Astrocyte (in vitro differentiated cells and primary cell): ENCODE measurements at regions not wholly inside any gene's neighbourhood (a gene's known extent, or its start where the extent isn't known, plus 50 kb on each side); places are given as distances from the start of the nearest gene placed in this dataset.

ENCODE experiments used
- DNase-seq: peaks from one replicate; pipeline ENCODE4 v3.0.0-alpha.2; 2010; ENCODE audit warnings: low read depth
- FAIRE-seq: peaks from 2 replicates; lab custom pipeline; 2011; peaks lifted over from hg19 to GRCh38; lab: Jason Lieb, UNC
- H2AFZ ChIP-seq: 2 replicates; pipeline ENCODE4 v1.6.0; 2012; ENCODE audit warnings: low read depth, low read length, inconsistent platforms
- H3K27ac ChIP-seq: 2 replicates; pipeline ENCODE4 v1.5.1; 2011; ENCODE audit warnings: low read depth, low read length, inconsistent platforms
- H3K27me3 ChIP-seq: 2 replicates; pipeline ENCODE4 v1.6.0; 2011; ENCODE audit warnings: low read length, inconsistent platforms; ENCODE audit not compliant: insufficient read depth
- H3K36me3 ChIP-seq: 2 replicates; pipeline ENCODE4 v1.5.1; 2011; ENCODE audit warnings: low read length, inconsistent platforms; ENCODE audit not compliant: insufficient read depth
- H3K4me1 ChIP-seq: 2 replicates; pipeline ENCODE4 v1.5.1; 2011; ENCODE audit warnings: low read length, inconsistent platforms; ENCODE audit not compliant: insufficient read depth
- H3K4me2 ChIP-seq: 2 replicates; pipeline ENCODE4 v1.6.0; 2012; ENCODE audit warnings: low read length, inconsistent platforms
- H3K4me3 ChIP-seq: 2 replicates; pipeline ENCODE4 v1.5.1; 2011; ENCODE audit warnings: low read depth, mild to moderate bottlenecking, low read length, inconsistent platforms; ENCODE audit not compliant: insufficient read depth
- H3K79me2 ChIP-seq: 2 replicates; pipeline ENCODE4 v1.6.0; 2012; ENCODE audit warnings: mild to moderate bottlenecking, low read length, inconsistent platforms; ENCODE audit not compliant: insufficient read depth
- H3K9ac ChIP-seq: 2 replicates; pipeline ENCODE4 v1.6.0; 2012; ENCODE audit warnings: mild to moderate bottlenecking, low read length, inconsistent platforms
- H3K9me3 ChIP-seq: 2 replicates; pipeline ENCODE4 v1.5.1; 2012; ENCODE audit warnings: low read depth, mild to moderate bottlenecking, low read length, inconsistent platforms; ENCODE audit not compliant: insufficient read depth
- H4K20me1 ChIP-seq: 2 replicates; pipeline ENCODE4 v1.6.0; 2012; ENCODE audit warnings: low read length, inconsistent platforms; ENCODE audit not compliant: insufficient read depth
- H3K27ac Mint-ChIP-seq: one replicate; pipeline ENCODE4 v1.8.0; 2021; ENCODE audit warnings: mild to moderate bottlenecking, mixed read lengths; ENCODE audit not compliant: unreplicated experiment
- H3K27me3 Mint-ChIP-seq: one replicate; pipeline ENCODE4 v1.8.0; 2021; ENCODE audit warnings: low read depth, mixed read lengths; ENCODE audit not compliant: unreplicated experiment
- H3K36me3 Mint-ChIP-seq: one replicate; pipeline ENCODE4 v1.8.0; 2021; ENCODE audit warnings: low read depth, mixed read lengths; ENCODE audit not compliant: unreplicated experiment
- H3K4me1 Mint-ChIP-seq: one replicate; pipeline ENCODE4 v1.8.0; 2021; ENCODE audit warnings: low read depth, mixed read lengths; ENCODE audit not compliant: unreplicated experiment
- H3K4me3 Mint-ChIP-seq: one replicate; pipeline ENCODE4 v1.8.0; 2021; ENCODE audit warnings: mild to moderate bottlenecking, moderate library complexity, mixed read lengths; ENCODE audit not compliant: unreplicated experiment
- H3K9me3 Mint-ChIP-seq: one replicate; pipeline ENCODE4 v1.8.0; 2021; ENCODE audit warnings: mild to moderate bottlenecking, mixed read lengths; ENCODE audit not compliant: unreplicated experiment
- EZH2 ChIP-seq: IDR thresholded peaks from 2 replicates; pipeline ENCODE4 v1.6.1; 2012; ENCODE audit warnings: mild to moderate bottlenecking, low read length, inconsistent platforms; ENCODE audit not compliant: insufficient read depth
- TF ChIP-seq, protein P1 (sequence below): IDR thresholded peaks from 2 replicates; pipeline ENCODE4 v1.5.1; 2011; ENCODE audit warnings: low read depth, mild to moderate bottlenecking, inconsistent platforms, low read length, moderate library complexity; ENCODE audit not compliant: insufficient read depth

DNA sequence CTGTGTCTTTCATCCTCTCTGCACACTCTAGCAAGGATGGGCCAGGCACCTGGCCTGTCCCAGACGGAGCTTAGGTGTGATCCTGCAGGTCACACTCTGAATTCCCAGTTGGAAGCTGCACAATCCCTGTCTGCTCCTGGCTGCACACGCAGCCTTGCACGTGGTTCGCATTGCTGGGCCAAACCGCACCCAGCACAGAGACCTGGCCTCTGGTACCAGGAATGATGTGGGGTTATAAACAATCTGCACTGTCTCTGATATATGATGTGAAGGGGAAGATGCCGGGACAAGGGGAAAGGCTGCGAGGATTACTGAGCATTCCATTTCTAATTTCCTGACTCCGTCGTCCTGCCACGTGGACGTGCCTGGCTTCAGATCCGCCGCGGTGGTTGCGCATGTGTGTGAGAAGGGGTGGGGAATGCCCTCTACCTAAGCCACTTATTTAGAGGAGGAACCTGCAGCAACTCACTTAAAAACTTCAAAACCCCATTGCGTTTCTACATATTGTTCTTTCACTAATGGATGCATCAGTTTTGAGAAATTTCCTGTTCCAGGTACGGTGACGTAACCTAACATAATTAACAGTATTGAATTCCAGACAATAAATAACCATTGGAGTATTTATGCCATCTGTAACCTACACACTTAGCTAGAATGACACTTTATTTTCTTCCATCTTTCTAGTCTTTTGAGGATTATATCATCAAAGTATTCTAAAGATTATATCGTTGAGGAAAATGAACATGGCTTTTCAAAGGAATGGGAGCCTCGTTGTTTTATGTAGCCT is 559.7 kb upstream of the MGMT start:
- peaks cover 2% of the 10 kb centered on the region for H3K4me1 Mint-ChIP-seq
- no peak for FAIRE-seq
- peaks cover 2% of the 10 kb centered on the region for H3K9me3 Mint-ChIP-seq
- Histone ChIP-seq H3K4me3 (no peak overlapping the region), H2AFZ (no peak overlapping the region), H3K79me2 (no peaks in the 10 kb centered on the region), H3K4me2 (no peak overlapping the region), H3K9ac (no peak overlapping the region), H4K20me1 (no peaks in the 10 kb centered on the region), H3K27ac (no peak overlapping the region), H3K27me3 (no peaks in the 10 kb centered on the region), H3K4me1 (no peaks in the 10 kb centered on the region), H3K36me3 (no peaks in the 10 kb centered on the region), H3K9me3 (no peaks in the 10 kb centered on the region)
- no peak for DNase-seq
- no peak for TF ChIP-seq EZH2
- TF ChIP-seq, protein P1, sequence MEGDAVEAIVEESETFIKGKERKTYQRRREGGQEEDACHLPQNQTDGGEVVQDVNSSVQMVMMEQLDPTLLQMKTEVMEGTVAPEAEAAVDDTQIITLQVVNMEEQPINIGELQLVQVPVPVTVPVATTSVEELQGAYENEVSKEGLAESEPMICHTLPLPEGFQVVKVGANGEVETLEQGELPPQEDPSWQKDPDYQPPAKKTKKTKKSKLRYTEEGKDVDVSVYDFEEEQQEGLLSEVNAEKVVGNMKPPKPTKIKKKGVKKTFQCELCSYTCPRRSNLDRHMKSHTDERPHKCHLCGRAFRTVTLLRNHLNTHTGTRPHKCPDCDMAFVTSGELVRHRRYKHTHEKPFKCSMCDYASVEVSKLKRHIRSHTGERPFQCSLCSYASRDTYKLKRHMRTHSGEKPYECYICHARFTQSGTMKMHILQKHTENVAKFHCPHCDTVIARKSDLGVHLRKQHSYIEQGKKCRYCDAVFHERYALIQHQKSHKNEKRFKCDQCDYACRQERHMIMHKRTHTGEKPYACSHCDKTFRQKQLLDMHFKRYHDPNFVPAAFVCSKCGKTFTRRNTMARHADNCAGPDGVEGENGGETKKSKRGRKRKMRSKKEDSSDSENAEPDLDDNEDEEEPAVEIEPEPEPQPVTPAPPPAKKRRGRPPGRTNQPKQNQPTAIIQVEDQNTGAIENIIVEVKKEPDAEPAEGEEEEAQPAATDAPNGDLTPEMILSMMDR, result no peak
- H3K4me3 Mint-ChIP-seq, result no peak overlapping the region
- no peaks in the 10 kb centered on the region for H3K27me3 Mint-ChIP-seq
- no peak overlapping the region for H3K27ac Mint-ChIP-seq
- H3K36me3 Mint-ChIP-seq, result no peaks in the 10 kb centered on the region

DNA sequence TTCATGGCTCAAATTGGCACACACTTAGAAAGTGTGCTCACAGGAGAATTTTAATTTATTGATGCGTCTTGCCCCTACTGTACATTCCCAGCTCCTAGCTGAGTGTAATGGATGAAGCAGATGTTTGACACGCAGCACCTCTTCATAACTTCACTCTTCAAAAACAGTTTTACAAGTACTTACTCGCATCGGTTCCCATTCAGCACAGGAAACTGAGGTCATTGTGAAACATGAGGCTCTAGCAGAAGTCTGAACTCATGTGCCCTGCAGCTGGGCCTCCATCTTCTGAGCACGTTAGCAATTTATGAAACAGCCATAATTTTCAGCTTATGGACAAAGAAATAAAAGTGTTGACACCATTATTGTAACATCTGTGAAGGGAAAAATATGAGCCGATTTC is 558.9 kb upstream of the MGMT start:
- FAIRE-seq, result no peak
- no peak overlapping the region for H3K27ac ChIP-seq
- H3K79me2 ChIP-seq, result no peaks in the 10 kb centered on the region
- H3K4me1 ChIP-seq, result no peaks in the 10 kb centered on the region
- Mint-ChIP-seq H3K27ac (no peak overlapping the region), H3K4me1 (no peaks in the 10 kb centered on the region), H3K27me3 (peaks cover 2% of the 10 kb centered on the region), H3K4me3 (no peak overlapping the region), H3K9me3 (peaks cover 2% of the 10 kb centered on the region), H3K36me3 (no peaks in the 10 kb centered on the region)
- no peak overlapping the region for H3K9ac ChIP-seq
- H2AFZ ChIP-seq, result no peak overlapping the region
- DNase-seq, result no peak
- H3K4me3 ChIP-seq, result no peak overlapping the region
- TF ChIP-seq EZH2, result no peak
- TF ChIP-seq, protein P1, result no peak
- no peaks in the 10 kb centered on the region for H4K20me1 ChIP-seq
- H3K9me3 ChIP-seq, result no peaks in the 10 kb centered on the region
- no peak overlapping the region for H3K4me2 ChIP-seq
- H3K27me3 ChIP-seq, result no peaks in the 10 kb centered on the region
- H3K36me3 ChIP-seq, result no peaks in the 10 kb centered on the region

DNA sequence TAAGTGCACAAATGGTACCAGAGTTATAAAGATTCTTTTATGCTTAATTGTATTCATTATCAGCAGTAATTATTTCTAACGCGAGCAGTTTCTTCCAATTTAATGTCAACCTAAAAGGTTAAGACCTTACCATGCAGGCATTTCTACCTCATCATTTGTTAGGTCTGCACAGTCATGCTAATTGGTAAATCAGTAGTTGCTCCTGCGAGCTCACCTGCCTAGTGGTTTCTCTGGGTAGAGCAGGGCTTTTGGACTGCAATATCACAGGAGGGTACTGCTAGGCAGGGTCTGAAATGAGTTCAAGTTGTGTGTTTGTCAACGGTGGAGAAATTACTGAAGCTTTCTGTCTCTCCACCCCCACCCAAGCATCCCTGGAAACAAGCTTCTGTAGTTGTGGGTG is 558.5 kb upstream of the MGMT start:
- no peaks in the 10 kb centered on the region for H3K79me2 ChIP-seq
- H3K4me1 Mint-ChIP-seq, result no peaks in the 10 kb centered on the region
- H3K9ac ChIP-seq, result no peak overlapping the region
- H3K27ac Mint-ChIP-seq, result no peak overlapping the region
- no peaks in the 10 kb centered on the region for H3K36me3 Mint-ChIP-seq
- H3K27me3 Mint-ChIP-seq, result peaks cover 5% of the 10 kb centered on the region
- H2AFZ ChIP-seq, result no peak overlapping the region
- no peak for DNase-seq
- no peak overlapping the region for H3K4me3 Mint-ChIP-seq
- no peaks in the 10 kb centered on the region for H3K9me3 ChIP-seq
- H3K9me3 Mint-ChIP-seq, result peaks cover 2% of the 10 kb centered on the region
- no peaks in the 10 kb centered on the region for H3K4me1 ChIP-seq
- H3K27ac ChIP-seq, result no peak overlapping the region
- FAIRE-seq, result no peak
- no peaks in the 10 kb centered on the region for H3K27me3 ChIP-seq
- no peak overlapping the region for H3K4me3 ChIP-seq
- no peaks in the 10 kb centered on the region for H3K36me3 ChIP-seq
- H3K4me2 ChIP-seq, result no peak overlapping the region
- no peaks in the 10 kb centered on the region for H4K20me1 ChIP-seq
- TF ChIP-seq, protein P1, result no peak
- no peak for TF ChIP-seq EZH2
